ENCODE measurements at regions not wholly inside any gene's neighbourhood (a gene's known extent, or its start where the extent isn't known, plus 50 kb on each side); places are given as distances from the start of the nearest gene placed in this dataset.
"Not testable (repeated sequence)": the region's sequence is repeated elsewhere in the genome, so short reads cannot be mapped to it uniquely, and the experiment has no call there.

GRCh38 chr3:75224412-75224811 lies 439.7 kb upstream of the FRG2C start:
- POLR2A ChIA-PET, result no interaction called here
- no peak for DNase-seq
- no peak for ATAC-seq
- H3K27ac Mint-ChIP-seq, result no peak overlapping the region
- H3K27me3 Mint-ChIP-seq, result peaks cover 2 to 15% (median 10%) of the 10 kb centered on the region in 5 donors
- H3K9me3 Mint-ChIP-seq, result peaks cover 0 to 15% (median 0%) of the 10 kb centered on the region in 9 donors
- no peaks in the 10 kb centered on the region for H3K4me1 Mint-ChIP-seq
- no peak overlapping the region for H3K4me3 Mint-ChIP-seq
- no peaks in the 10 kb centered on the region for H3K36me3 Mint-ChIP-seq

- Mint-ChIP-seq H3K4me1 (no peaks in the 10 kb centered on the region), H3K36me3 (no peaks in the 10 kb centered on the region), H3K27me3 (peaks cover 3 to 32% (median 12%) of the 10 kb centered on the region in 5 donors), H3K4me3 (no peak overlapping the region), H3K9me3 (peaks cover 0 to 15% (median 0%) of the 10 kb centered on the region in 9 donors), H3K27ac (no peak overlapping the region)
- ATAC-seq, result no peak
- POLR2A ChIA-PET, result no interaction called here
- DNase-seq, result no peak
These were observed 431.9 kb upstream of the FRG2C start for GRCh38 chr3:75232216-75232615.

GRCh38 chr3:75235631-75236030 lies 428.5 kb upstream of the FRG2C start:
- no peak overlapping the region for H3K27ac Mint-ChIP-seq
- no peaks in the 10 kb centered on the region for H3K9me3 Mint-ChIP-seq
- H3K36me3 Mint-ChIP-seq, result no peaks in the 10 kb centered on the region
- ATAC-seq, result no peak
- H3K4me1 Mint-ChIP-seq, result no peaks in the 10 kb centered on the region
- H3K4me3 Mint-ChIP-seq, result no peak overlapping the region
- DNase-seq, result no peak
- peaks cover 1 to 19% (median 10%) of the 10 kb centered on the region in 5 donors for H3K27me3 Mint-ChIP-seq
- POLR2A ChIA-PET, result no interaction called here

- H3K27ac Mint-ChIP-seq, result no peak overlapping the region
- no peaks in the 10 kb centered on the region for H3K36me3 Mint-ChIP-seq
- ATAC-seq, result no peak
These were observed 427.1 kb upstream of the FRG2C start for GRCh38 chr3:75237053-75237452.

GRCh38 chr3:75237477-75237876 lies 426.7 kb upstream of the FRG2C start:
- H3K27me3 Mint-ChIP-seq, result peaks cover 1 to 19% (median 10%) of the 10 kb centered on the region in 5 donors
- ATAC-seq, result no peak
- no peak for DNase-seq
- no peak overlapping the region for H3K27ac Mint-ChIP-seq
- no peaks in the 10 kb centered on the region for H3K4me1 Mint-ChIP-seq
- no peaks in the 10 kb centered on the region for H3K36me3 Mint-ChIP-seq
- no peak overlapping the region for H3K4me3 Mint-ChIP-seq
- POLR2A ChIA-PET, result no interaction called here
- H3K9me3 Mint-ChIP-seq, result no peaks in the 10 kb centered on the region

More at GRCh38 chr3:75237053-75237452, 427.1 kb upstream of the FRG2C start:
- no peak for DNase-seq
- Mint-ChIP-seq H3K27me3 (peaks cover 1 to 19% (median 10%) of the 10 kb centered on the region in 5 donors), H3K4me3 (no peak overlapping the region), H3K4me1 (no peaks in the 10 kb centered on the region), H3K9me3 (no peaks in the 10 kb centered on the region)
- POLR2A ChIA-PET, result no interaction called here

- H3K9me3 Mint-ChIP-seq, H3K4me1 Mint-ChIP-seq, DNase-seq, H3K27ac Mint-ChIP-seq, H3K4me3 Mint-ChIP-seq, ATAC-seq, H3K36me3 Mint-ChIP-seq, POLR2A ChIA-PET: not testable (repeated sequence)
- peaks cover 0 to 15% (median 3%) of the 10 kb centered on the region in 5 donors for H3K27me3 Mint-ChIP-seq
These were observed 422.7 kb upstream of the FRG2C start for GRCh38 chr3:75241226-75241962.

GRCh38 chr3:75242012-75242735 lies 422.0 kb upstream of the FRG2C start:
- POLR2A ChIA-PET, result no interaction called here

GRCh38 chr3:75248974-75249373 lies 415.2 kb upstream of the FRG2C start:
- peaks cover 0 to 2% (median 0%) of the 10 kb centered on the region in 9 donors for H3K9me3 Mint-ChIP-seq
- no peaks in the 10 kb centered on the region for H3K36me3 Mint-ChIP-seq
- peak overlapping the region in 1 of 10 donors; percentile 4 for H3K27ac Mint-ChIP-seq
- peaks cover 6 to 8% (median 7%) of the 10 kb centered on the region in 4 donors for H3K4me1 Mint-ChIP-seq
- POLR2A ChIA-PET, result interaction anchor here (0.7 kb wide), 1 partner anchor 597 kb away, joined by 4 read pairs; no protein-coding TSS in a partner anchor
- peaks cover 0 to 2% (median 0%) of the 10 kb centered on the region in 5 donors for H3K27me3 Mint-ChIP-seq
- no peak for ATAC-seq
- no peak for DNase-seq
- H3K4me3 Mint-ChIP-seq, result no peak overlapping the region

More at GRCh38 chr3:75242012-75242735, 422.0 kb upstream of the FRG2C start:
- Mint-ChIP-seq H3K27ac (peak overlapping the region in 1 of 10 donors; percentile 31), H3K27me3 (peaks cover 0 to 9% (median 3%) of the 10 kb centered on the region in 5 donors), H3K36me3 (no peaks in the 10 kb centered on the region), H3K9me3 (peaks cover 0 to 2% (median 0%) of the 10 kb centered on the region in 9 donors), H3K4me1 (no peaks in the 10 kb centered on the region), H3K4me3 (no peak overlapping the region)
- DNase-seq (no peak), ATAC-seq (no peak)

- Mint-ChIP-seq H3K36me3 (no peaks in the 10 kb centered on the region), H3K9me3 (no peaks in the 10 kb centered on the region), H3K4me1 (no peaks in the 10 kb centered on the region), H3K27me3 (peaks cover 0 to 8% (median 4%) of the 10 kb centered on the region in 5 donors), H3K4me3 (no peak overlapping the region), H3K27ac (no peak overlapping the region)
- ATAC-seq, result no peak
- DNase-seq, result no peak
- POLR2A ChIA-PET, result no interaction called here
These were observed 409.4 kb upstream of the FRG2C start for GRCh38 chr3:75254685-75255084.

GRCh38 chr3:75258825-75259683 lies 405.1 kb upstream of the FRG2C start:
- DNase-seq, result peak in 1 of 10 donors; percentile 9
- H3K4me3 Mint-ChIP-seq, H3K4me1 Mint-ChIP-seq, H3K9me3 Mint-ChIP-seq, H3K36me3 Mint-ChIP-seq, H3K27me3 Mint-ChIP-seq, H3K27ac Mint-ChIP-seq, POLR2A ChIA-PET, ATAC-seq: not testable (repeated sequence)

- not testable (repeated sequence) for H3K27me3 Mint-ChIP-seq
These were observed 403.2 kb upstream of the FRG2C start for GRCh38 chr3:75260975-75261374.

GRCh38 chr3:75262661-75263060 lies 401.5 kb upstream of the FRG2C start:
- Mint-ChIP-seq H3K27ac (no peak overlapping the region), H3K4me1 (no peaks in the 10 kb centered on the region), H3K27me3 (peaks cover 0 to 8% (median 5%) of the 10 kb centered on the region in 5 donors), H3K9me3 (no peaks in the 10 kb centered on the region), H3K4me3 (no peak overlapping the region), H3K36me3 (no peaks in the 10 kb centered on the region)
- ATAC-seq (no peak), DNase-seq (no peak)
- POLR2A ChIA-PET, result no interaction called here

More at GRCh38 chr3:75260975-75261374, 403.2 kb upstream of the FRG2C start:
- DNase-seq, ATAC-seq, H3K36me3 Mint-ChIP-seq, POLR2A ChIA-PET, H3K4me3 Mint-ChIP-seq, H3K27ac Mint-ChIP-seq, H3K9me3 Mint-ChIP-seq, H3K4me1 Mint-ChIP-seq: not testable (repeated sequence)
